RWPE1 (cell line): ENCODE measurements at regions not wholly inside any gene's neighbourhood (a gene's known extent, or its start where the extent isn't known, plus 50 kb on each side); places are given as distances from the start of the nearest gene placed in this dataset.

Source experiments
- CTCF ChIA-PET: fragments of 350-600 bp; sonication (Branson Sonifier 250); formaldehyde crosslinking; extraction: SDS; loops from one replicate; lab custom pipeline; 2021; lab: Yijun Ruan, JAX
- POLR2A ChIA-PET: fragments of 400-600 bp; formaldehyde crosslinking; extraction: SDS; loops from one replicate; lab custom pipeline; 2020; ENCODE audit warnings: antibody characterized with exemption; ENCODE audit not compliant: low non-redundant PET; lab: Yijun Ruan, JAX
- DNase-seq: peaks from one replicate; pipeline ENCODE4 v3.0.0; 2012; ENCODE audit warnings: low spot score
- H3K27ac ChIP-seq: fragments of 450-650 bp; 2 replicates; pipeline ENCODE4 v1.5.1; 2017
- TF ChIP-seq, protein P1 (sequence below): fragments of 450-650 bp; conservative IDR thresholded peaks from 2 replicates; pipeline ENCODE4 v1.5.1; 2017; ENCODE audit warnings: low read depth, mild to moderate bottlenecking

DNA sequence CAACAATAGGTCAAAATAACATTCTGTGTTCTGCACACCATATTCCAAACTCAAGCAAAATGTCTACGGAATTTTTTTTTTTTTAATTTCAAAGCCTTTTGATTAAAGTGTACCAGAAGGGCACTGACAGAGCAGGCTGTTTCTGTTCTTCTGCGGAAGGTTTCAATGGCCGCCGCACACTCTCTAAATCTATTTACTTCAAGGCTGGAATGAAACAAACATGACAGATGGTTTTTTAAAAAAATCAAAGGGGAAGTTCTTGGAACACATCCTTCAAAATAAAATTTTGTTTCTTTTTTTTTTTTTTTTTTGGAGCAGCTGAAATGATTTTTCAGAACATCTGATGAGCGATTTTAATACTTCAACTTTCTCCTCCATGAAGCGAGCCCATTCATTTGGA lies 259.1 kb downstream of the TXNL1 start:
- POLR2A ChIA-PET, result no interaction called here
- CTCF ChIA-PET, result interaction anchor here (0.8 kb wide), 1 partner anchor 79 kb away, joined by 14 read pairs; no protein-coding TSS in a partner anchor
- DNase-seq, result no peak
- H3K27ac ChIP-seq, result no peak overlapping the region
- TF ChIP-seq, protein P1, sequence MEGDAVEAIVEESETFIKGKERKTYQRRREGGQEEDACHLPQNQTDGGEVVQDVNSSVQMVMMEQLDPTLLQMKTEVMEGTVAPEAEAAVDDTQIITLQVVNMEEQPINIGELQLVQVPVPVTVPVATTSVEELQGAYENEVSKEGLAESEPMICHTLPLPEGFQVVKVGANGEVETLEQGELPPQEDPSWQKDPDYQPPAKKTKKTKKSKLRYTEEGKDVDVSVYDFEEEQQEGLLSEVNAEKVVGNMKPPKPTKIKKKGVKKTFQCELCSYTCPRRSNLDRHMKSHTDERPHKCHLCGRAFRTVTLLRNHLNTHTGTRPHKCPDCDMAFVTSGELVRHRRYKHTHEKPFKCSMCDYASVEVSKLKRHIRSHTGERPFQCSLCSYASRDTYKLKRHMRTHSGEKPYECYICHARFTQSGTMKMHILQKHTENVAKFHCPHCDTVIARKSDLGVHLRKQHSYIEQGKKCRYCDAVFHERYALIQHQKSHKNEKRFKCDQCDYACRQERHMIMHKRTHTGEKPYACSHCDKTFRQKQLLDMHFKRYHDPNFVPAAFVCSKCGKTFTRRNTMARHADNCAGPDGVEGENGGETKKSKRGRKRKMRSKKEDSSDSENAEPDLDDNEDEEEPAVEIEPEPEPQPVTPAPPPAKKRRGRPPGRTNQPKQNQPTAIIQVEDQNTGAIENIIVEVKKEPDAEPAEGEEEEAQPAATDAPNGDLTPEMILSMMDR, result no peak

DNA sequence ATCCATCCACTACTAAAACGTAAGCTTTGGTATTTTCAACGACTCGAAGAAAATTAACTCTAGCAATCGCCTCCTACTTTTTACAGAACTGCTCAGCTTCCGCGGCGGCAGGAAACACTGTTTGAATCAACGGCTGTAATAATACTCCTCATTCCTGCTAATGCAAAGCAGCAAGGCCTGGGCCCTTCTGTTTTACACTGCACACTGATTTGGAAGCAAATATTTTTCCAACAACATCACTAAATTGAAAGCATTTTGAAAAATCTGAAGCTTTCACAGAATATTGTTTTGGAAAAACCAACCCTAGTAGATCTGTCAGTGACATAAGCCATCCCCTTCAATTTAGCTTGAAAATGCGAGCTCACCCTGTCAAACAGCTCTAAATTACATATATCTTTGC lies 261.2 kb downstream of the TXNL1 start:
- ChIA-PET POLR2A (no interaction called here), CTCF (no interaction called here)
- TF ChIP-seq, protein P1, result no peak
- H3K27ac ChIP-seq, result no peak overlapping the region
- no peak for DNase-seq

DNA sequence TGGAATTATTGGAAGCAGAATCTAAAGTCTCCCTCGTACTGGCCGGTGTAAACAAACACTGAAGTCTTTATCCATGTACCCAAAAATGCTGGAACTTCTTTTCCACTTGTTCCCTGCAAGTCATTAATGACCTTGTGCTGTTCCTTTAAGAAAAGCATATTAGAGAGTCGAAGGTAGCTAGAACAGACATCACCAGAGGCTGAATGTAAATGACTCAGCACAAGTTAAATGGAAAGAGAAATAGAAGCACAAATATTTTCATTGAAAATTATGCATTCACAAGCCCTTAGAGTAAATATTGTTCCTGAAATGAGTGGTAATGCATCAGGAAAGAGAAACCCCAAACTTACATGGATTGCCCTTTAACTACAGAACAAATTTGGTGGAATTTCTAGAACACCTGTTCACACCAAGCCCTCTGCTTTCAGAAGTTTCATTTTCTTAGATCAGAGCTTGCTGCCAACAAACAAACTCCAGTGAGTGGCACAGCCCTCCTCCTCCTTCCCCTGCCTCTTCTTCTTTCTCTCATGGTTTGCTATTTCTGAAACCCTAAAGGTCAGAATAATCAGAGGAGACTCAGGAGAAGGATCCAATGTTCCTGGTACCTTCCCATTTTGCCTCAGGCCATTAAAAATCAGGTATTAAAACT lies 264.3 kb downstream of the TXNL1 start:
- DNase-seq, result no peak
- ChIA-PET POLR2A (no interaction called here), CTCF (no interaction called here)
- TF ChIP-seq, protein P1, result no peak
- no peak overlapping the region for H3K27ac ChIP-seq

DNA sequence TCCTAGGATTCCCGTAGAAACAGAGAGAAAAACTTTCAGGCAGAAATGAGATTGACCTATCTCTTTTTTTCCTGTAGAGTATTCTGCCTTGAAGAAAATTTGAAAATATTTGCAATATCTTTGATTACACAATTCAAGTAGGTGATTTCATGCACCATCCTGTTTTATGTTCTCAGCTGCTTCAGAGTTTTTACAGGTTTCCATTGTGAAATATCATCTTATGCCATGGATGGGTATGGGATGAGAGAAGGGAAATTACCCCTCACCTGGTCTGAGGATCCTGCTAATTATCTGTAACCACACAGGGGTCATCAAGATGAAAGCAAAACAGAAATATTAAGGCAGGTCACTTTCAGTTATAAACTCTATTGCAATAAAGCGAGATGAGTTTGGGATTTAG lies 264.8 kb downstream of the TXNL1 start:
- ChIA-PET POLR2A (no interaction called here), CTCF (no interaction called here)
- DNase-seq, result no peak
- TF ChIP-seq, protein P1, result no peak
- H3K27ac ChIP-seq, result no peak overlapping the region

DNA sequence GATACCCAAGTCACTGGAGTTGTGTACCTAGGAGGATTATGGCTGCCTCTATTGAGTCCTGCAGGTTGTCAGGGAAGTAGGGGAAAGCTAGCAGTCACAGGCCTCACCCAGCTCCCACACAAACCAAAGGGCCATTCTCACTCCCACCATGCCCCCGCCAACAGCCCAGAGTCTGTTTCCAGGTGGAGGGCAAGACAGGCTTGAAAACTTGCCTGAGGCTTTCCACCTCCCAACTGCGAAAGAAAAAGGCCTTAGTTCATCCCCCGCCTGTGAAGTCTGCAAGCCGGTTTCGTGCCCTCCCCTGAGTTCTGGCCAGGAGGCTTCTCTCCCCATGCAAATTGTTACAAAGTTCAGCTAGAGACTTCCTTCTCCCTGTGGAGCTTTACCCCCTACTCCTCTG lies 270.3 kb downstream of the TXNL1 start:
- no peak overlapping the region for H3K27ac ChIP-seq
- TF ChIP-seq, protein P1, result no peak
- CTCF ChIA-PET, result no interaction called here
- POLR2A ChIA-PET, result no interaction called here
- no peak for DNase-seq

DNA sequence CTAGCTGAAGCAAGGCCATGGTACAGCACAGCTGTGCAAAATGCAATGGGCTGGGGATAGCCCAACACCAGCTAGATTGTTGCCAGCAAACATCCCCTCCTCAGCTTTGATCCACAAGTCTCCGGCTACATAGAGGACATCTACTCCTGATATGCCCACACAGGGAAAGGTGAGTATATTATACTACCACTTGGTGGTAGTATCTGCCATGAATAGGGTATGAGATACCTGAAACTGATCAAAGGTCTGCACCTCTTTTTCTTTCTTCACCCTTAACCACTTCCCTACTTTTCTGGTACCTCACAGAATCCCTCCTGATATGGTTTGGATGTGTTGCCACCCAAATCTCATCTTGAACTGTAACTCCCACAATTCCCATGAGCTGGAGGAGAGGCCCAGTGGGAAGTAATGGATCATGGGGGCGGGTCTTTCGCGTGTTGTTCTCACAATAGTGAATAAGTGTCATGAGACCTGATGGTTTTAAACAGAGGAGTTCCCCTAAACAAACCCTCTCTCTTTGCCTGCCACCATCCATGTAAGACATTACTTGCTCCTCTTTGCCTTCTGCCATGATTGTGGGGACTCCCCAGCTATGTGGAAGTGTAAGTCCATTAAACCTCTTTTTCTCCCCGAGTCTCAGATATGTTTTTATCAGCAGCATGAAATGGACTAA lies 279.6 kb downstream of the TXNL1 start:
- TF ChIP-seq, protein P1, result no peak
- H3K27ac ChIP-seq, result no peak overlapping the region
- POLR2A ChIA-PET, result no interaction called here
- DNase-seq, result no peak
- CTCF ChIA-PET, result no interaction called here
